ENCODE measurements at regions not wholly inside any gene's neighbourhood (a gene's known extent, or its start where the extent isn't known, plus 50 kb on each side); places are given as distances from the start of the nearest gene placed in this dataset.
A peak's percentile ranks its signal among the peaks of the same experiment; 100 is the strongest.

- peaks cover 8% of the 10 kb centered on the region for H3K4me1 ChIP-seq (ENCODE audit: low read depth)
- H3K4me3 ChIP-seq: no peak overlapping the region
- peaks cover 11% of the 10 kb centered on the region for H3K27me3 ChIP-seq
- H3K9me3 ChIP-seq (ENCODE audit: low read depth): no peaks in the 10 kb centered on the region
- H3K27ac ChIP-seq: no peak overlapping the region
- DNase-seq (ENCODE audit: low read depth in 1 of 2, low spot score in 1 of 2): no peak
- no peaks in the 10 kb centered on the region for H3K36me3 ChIP-seq
- no peak for TF ChIP-seq CTCF (IDR thresholded peaks at IDR 0.05; ENCODE audit: low read depth, low read length)
Measured at GRCh38 chr6:33911488-33911887, 107.7 kb upstream of the MLN start.

GRCh38 chr6:33910594-33910993, 106.8 kb upstream of the MLN start:
- no peak for DNase-seq (ENCODE audit: low read depth in 1 of 2, low spot score in 1 of 2)
- H3K27me3 ChIP-seq: peaks cover 11% of the 10 kb centered on the region
- no peaks in the 10 kb centered on the region for H3K36me3 ChIP-seq
- no peak for TF ChIP-seq CTCF (IDR thresholded peaks at IDR 0.05; ENCODE audit: low read depth, low read length)
- no peak overlapping the region for H3K4me3 ChIP-seq
- H3K27ac ChIP-seq: no peak overlapping the region
- H3K9me3 ChIP-seq (ENCODE audit: low read depth): no peaks in the 10 kb centered on the region
- peaks cover 8% of the 10 kb centered on the region for H3K4me1 ChIP-seq (ENCODE audit: low read depth)

GRCh38 chr6:33909737-33910136, 105.9 kb upstream of the MLN start:
- Histone ChIP-seq H3K4me3 (no peak overlapping the region), H3K27me3 (peaks cover 9% of the 10 kb centered on the region)
- DNase-seq (ENCODE audit: low read depth in 1 of 2, low spot score in 1 of 2): peak in 1 of 2 donors; percentile 39

GRCh38 chr6:33908025-33908424, 104.2 kb upstream of the MLN start:
- no peak overlapping the region for H3K27ac ChIP-seq

More at GRCh38 chr6:33909737-33910136, 105.9 kb upstream of the MLN start:
- no peak for TF ChIP-seq CTCF (IDR thresholded peaks at IDR 0.05; ENCODE audit: low read depth, low read length)
- Histone ChIP-seq H3K27ac (no peak overlapping the region), H3K4me1 (ENCODE audit: low read depth) (peaks cover 8% of the 10 kb centered on the region), H3K36me3 (no peaks in the 10 kb centered on the region), H3K9me3 (ENCODE audit: low read depth) (no peaks in the 10 kb centered on the region)

GRCh38 chr6:33907227-33907626, 103.4 kb upstream of the MLN start:
- TF ChIP-seq CTCF (IDR thresholded peaks at IDR 0.05; ENCODE audit: low read depth, low read length): no peak
- H3K4me3 ChIP-seq: no peak overlapping the region
- no peak for DNase-seq (ENCODE audit: low read depth in 1 of 2, low spot score in 1 of 2)
- H3K36me3 ChIP-seq: no peaks in the 10 kb centered on the region
- no peaks in the 10 kb centered on the region for H3K9me3 ChIP-seq (ENCODE audit: low read depth)
- peaks cover 3% of the 10 kb centered on the region for H3K27me3 ChIP-seq
- H3K4me1 ChIP-seq (ENCODE audit: low read depth): peaks cover 8% of the 10 kb centered on the region
- H3K27ac ChIP-seq: no peak overlapping the region

More at GRCh38 chr6:33908025-33908424, 104.2 kb upstream of the MLN start:
- no peaks in the 10 kb centered on the region for H3K9me3 ChIP-seq (ENCODE audit: low read depth)
- DNase-seq (ENCODE audit: low read depth in 1 of 2, low spot score in 1 of 2): no peak
- H3K4me3 ChIP-seq: no peak overlapping the region
- H3K27me3 ChIP-seq: no peaks in the 10 kb centered on the region
- peaks cover 8% of the 10 kb centered on the region for H3K4me1 ChIP-seq (ENCODE audit: low read depth)
- no peak for TF ChIP-seq CTCF (IDR thresholded peaks at IDR 0.05; ENCODE audit: low read depth, low read length)
- no peaks in the 10 kb centered on the region for H3K36me3 ChIP-seq

GRCh38 chr6:33906439-33906838, 102.6 kb upstream of the MLN start:
- Histone ChIP-seq H3K36me3 (no peaks in the 10 kb centered on the region), H3K4me1 (ENCODE audit: low read depth) (peaks cover 8% of the 10 kb centered on the region), H3K4me3 (no peak overlapping the region), H3K27ac (no peak overlapping the region), H3K27me3 (peaks cover 3% of the 10 kb centered on the region), H3K9me3 (ENCODE audit: low read depth) (no peaks in the 10 kb centered on the region)
- DNase-seq (ENCODE audit: low read depth in 1 of 2, low spot score in 1 of 2): no peak
- TF ChIP-seq CTCF (IDR thresholded peaks at IDR 0.05; ENCODE audit: low read depth, low read length): no peak
